Stromal cell of bone marrow (primary cell): ENCODE measurements at regions not wholly inside any gene's neighbourhood (a gene's known extent, or its start where the extent isn't known, plus 50 kb on each side); places are given as distances from the start of the nearest gene placed in this dataset.

Experiments
- DNase-seq: peaks from one replicate; pipeline ENCODE4 v3.0.0-alpha.2; 2012; ENCODE audit warnings: low read depth

GRCh38 chr1:183711741-183712361 lies 58.7 kb upstream of the APOBEC4 start:
- peak; percentile 31 for DNase-seq

DNA sequence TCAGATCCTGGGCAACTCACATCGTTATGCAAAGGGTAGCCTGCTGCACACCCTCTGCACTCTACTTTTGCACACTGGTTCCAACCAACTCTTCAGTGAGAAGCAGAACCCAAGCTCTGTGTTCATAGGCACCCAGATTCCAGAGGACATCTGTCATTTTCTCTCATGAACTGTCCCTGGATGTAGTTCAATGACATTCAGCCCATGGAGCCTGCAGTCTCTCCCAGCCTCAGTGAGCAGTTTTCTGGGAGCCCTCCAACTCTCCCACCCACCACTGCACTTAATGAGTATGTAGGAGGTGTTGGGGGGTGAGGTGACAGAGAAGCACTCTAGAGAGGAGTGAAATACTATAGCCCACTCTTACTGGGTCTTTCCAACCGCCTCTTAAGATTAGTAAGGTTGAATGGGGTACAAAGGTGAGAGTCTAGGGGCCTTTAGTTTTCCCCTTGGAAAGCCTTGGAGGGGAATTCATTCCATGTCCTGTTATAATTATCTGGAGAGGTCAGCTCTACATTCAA lies 58.1 kb upstream of the APOBEC4 start:
- no peak for DNase-seq

GRCh38 chr1:183710734-183711133 lies 57.6 kb upstream of the APOBEC4 start:
- DNase-seq, result no peak

- no peak for DNase-seq
These were observed 57.2 kb upstream of the APOBEC4 start for GRCh38 chr1:183710333-183710732.

DNA sequence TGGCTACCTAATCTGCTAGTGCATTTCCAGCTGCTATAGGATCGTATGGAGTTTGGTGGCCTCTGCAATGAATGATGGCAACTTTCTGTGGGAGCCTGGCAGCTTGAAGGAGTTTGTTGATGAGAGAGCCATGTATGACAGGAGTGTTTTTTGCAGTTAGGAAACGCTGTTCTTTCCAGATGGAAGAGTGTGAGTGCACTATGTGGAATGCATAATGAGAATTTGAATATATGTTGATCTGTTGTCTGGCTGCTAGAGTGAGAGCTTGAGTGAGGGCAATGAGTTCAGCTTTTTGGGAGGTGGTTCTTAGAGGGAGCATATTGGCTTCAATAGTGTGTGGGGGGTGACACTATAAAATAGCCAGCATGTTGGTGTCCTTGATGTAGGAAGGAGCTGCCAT lies 51.0 kb upstream of the APOBEC4 start:
- DNase-seq, result no peak
